Stimulated activated naive CD8-positive, alpha-beta T cell treated with anti-CD3 and anti-CD28 coated beads, Interleukin-15, Interleukin-2, amounts not matched to agents 100 U/mL and 50 U/mL, for 24 hours (primary cell): ENCODE measurements at regions not wholly inside any gene's neighbourhood (a gene's known extent, or its start where the extent isn't known, plus 50 kb on each side); places are given as distances from the start of the nearest gene placed in this dataset.
"Not testable (repeated sequence)": the region's sequence is repeated elsewhere in the genome, so short reads cannot be mapped to it uniquely, and the experiment has no call there.

Experiments
- ATAC-seq: fragments of 150-1000 bp; cut with Tn5 transposase; one replicate; pipeline ENCODE4 v1.10.0; 2021
- DNase-seq: peaks from one replicate; pipeline ENCODE4 v3.0.0; 2021

DNA sequence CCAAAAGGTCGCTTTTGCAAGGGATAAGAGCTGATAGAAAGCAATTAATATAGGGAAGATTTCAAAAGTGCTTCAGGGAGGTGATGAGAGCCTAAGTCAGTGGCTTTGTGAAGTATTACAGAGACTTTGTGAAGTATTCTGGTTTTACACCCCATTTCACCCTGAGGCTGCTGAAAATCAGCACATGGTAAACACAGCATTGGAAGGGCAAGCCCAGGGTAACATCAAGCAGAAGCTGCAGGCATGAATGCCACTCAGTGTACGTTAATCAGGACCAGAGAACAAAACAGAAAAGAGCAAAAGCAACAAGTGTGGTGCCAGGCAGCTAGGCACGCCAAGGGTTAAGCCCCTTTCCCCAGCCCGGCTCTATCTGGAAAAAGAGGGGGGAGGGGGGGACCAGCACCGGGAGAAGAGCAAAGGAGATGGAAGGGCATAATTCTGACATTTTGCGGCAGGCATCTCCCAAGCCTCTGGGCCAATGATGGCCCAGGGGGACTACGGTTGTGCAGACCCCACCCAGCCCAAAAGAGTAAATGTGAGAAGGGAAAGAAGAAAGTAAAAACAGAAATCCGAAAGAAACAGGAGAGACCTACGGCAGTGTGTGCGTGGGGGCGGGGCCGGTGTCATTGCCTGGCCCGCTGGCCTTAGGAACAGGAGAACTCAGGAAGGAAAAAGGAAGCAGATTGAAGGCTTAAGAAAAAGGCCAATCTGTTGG, 58.9 kb downstream of the DHRS2 start:
- no peak for DNase-seq
- no peak for ATAC-seq

GRCh38 chr14:23695664-23695999, 59.5 kb downstream of the DHRS2 start:
- ATAC-seq: no peak
- no peak for DNase-seq

- ATAC-seq: no peak
- no peak for DNase-seq
These were observed 60.6 kb downstream of the DHRS2 start for GRCh38 chr14:23696701-23697239.

DNA sequence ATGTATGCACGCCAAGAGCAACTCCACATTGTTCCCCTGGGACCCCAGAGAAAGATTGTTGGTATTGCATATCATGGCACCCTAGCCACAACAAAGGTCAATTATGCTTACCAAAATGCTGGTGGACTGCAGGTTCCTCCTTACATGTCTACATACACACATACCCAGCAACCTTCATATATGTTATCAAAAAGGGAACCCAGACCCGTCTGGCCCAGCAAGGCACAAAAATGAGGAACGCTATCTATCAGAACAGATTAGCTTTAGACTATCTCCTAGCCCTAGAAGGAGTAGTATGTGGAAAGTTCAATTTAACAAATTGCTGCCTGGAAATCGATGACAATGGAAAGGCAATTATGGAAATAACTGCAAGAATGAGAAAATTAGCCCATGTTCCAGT, 61.5 kb downstream of the DHRS2 start:
- ATAC-seq (no peak), DNase-seq (no peak)

GRCh38 chr14:23702656-23703426, 66.7 kb downstream of the DHRS2 start:
- no peak for DNase-seq
- ATAC-seq: no peak

- no peak for ATAC-seq
- DNase-seq: no peak
These were observed 68.7 kb downstream of the DHRS2 start for GRCh38 chr14:23704890-23705289.

DNA sequence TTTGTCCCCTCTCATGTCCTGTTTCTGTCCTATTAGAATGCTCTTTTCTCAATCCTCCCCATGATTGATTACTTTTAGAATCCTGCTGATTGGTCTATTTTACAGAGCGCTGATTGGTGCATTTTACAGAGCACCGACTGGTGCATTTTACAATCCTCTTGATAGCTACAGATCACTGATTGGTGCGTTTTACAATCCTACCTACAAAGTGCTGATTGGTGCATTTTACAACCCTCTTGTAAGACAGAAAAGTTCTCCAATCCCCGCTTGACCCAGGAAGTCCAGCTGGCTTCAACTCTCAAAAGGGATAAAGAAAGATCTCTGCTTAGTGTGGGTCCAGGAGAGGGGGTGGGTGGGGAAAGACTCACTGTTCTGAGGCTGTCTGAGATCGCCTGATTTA, 71.3 kb downstream of the DHRS2 start:
- ATAC-seq (no peak), DNase-seq (no peak)

GRCh38 chr14:23708343-23708742, 72.2 kb downstream of the DHRS2 start:
- ATAC-seq (no peak), DNase-seq (no peak)

DNA sequence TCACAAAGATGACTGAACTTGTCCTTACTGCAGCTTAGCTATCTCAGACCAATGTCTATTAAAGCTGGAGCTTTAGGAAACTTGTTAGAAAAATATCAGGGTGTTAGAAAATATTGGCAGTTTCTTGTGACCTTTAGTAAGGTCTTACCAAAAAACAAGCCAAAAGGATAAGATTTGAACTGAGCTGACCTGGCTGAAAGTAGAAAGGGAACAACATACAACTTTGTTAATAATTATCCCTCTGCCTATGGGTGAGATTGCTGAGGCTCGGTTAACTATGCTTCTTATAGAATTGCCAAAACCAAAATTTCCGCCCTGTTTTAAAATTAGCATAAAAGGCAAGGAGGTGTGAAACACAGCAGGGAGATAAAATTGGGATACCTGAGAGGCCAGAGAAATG, 73.8 kb downstream of the DHRS2 start:
- ATAC-seq: no peak
- no peak for DNase-seq

DNA sequence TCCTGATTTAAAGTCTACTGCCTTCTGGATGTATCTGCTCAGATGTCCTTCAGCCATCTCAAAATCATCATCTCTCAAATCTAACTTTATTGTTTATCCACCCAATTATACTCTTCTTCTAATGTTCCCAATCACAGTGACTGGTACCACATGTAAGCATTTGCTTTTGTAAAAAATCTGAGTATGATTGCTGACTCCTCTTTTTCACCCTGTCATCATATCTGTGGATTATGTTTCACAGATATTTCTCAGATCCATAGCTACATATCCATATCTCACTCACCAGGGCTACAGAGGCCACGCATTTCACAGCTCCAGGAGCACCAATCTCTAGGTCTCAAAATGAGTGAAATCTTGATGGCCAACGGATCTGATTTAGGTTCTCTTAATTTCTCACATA, 76.1 kb downstream of the DHRS2 start:
- no peak for ATAC-seq

DNA sequence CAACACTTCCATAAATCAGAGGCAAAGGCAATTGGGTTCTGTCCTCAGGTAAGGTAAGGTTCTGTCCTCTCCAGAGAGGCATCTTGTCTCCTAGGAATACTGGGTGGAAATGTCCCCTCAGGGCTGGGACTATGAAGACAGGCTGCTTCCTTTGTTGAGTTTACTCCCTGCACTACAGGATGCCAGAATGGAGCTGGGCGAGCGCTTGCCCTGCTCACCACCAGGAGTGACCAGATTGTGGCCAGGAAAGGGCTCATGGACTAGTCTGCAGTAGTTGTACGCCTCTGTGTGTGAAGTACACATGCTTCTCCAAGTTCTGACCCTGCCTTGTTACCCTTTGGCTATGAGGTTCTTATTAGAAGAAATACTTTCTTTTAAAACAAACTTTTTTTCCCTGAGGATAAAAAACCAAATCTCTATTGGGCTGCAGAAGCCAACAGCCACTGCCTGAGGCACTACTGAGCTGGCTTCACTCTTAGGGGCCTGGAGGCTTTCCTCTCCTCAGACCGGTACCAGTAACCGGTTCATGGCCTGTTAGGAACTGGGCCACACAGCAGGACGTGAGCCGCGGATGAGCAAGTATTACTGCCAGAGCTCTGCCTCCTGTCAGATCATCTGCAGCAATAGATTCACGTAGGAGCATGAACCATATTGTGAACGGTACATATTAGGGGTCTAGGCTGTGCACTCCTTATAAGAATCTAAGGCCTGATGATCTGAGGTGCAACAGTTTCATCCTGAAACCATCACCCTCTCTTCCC, 83.2 kb downstream of the DHRS2 start:
- DNase-seq (no peak), ATAC-seq (no peak)

More for the DNA sequence above, 76.1 kb downstream of the DHRS2 start:
- DNase-seq: no peak

DNA sequence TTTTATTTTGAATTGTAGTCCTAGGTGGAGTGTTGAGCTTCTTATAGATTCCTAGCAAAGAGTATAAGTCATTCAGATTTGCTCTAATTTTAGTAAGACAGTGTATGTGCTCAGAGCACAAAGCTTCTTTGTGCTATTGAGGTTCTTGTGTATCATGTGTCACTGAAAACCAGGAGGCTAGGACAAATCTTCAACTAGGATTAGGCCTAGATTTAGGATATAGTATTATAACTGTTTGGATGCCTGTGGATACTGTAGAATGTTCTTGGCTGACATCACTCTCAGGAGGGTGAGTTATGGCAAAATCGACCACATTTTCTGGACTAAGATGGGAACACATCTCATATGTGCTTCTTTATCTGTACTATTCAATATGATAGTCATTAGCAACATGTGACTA, 86.5 kb downstream of the DHRS2 start:
- no peak for DNase-seq
- ATAC-seq: no peak

- ATAC-seq (no peak), DNase-seq (no peak)
These were observed 87.7 kb downstream of the DHRS2 start for GRCh38 chr14:23723911-23724310.

- DNase-seq (no peak), ATAC-seq (no peak)
These were observed 89.4 kb downstream of the DHRS2 start for GRCh38 chr14:23725528-23725927.

GRCh38 chr14:23725980-23726710, 90.0 kb downstream of the DHRS2 start:
- ATAC-seq (no peak), DNase-seq (no peak)

GRCh38 chr14:23727566-23728335, 91.6 kb downstream of the DHRS2 start:
- DNase-seq: no peak
- no peak for ATAC-seq

DNA sequence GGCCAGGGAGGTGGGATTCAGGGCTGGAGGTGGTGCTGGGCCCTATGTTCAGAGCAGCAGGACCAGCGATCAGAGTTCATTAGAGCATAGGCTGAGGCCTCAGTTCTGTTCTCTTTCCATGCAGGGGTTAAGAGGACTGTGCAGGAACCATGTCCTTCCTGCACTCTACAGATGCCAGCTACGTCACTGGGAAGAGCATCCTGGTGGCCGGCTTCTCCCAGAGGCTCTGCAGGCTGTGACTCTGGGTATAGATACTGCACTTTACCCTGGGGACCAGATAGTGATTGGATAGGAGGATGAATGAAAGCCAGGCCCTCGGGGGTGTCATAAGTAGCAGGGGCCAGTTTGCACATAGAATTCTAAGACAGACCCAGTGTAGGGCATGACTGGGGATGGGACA, 92.6 kb downstream of the DHRS2 start:
- DNase-seq (no peak), ATAC-seq (no peak)

DNA sequence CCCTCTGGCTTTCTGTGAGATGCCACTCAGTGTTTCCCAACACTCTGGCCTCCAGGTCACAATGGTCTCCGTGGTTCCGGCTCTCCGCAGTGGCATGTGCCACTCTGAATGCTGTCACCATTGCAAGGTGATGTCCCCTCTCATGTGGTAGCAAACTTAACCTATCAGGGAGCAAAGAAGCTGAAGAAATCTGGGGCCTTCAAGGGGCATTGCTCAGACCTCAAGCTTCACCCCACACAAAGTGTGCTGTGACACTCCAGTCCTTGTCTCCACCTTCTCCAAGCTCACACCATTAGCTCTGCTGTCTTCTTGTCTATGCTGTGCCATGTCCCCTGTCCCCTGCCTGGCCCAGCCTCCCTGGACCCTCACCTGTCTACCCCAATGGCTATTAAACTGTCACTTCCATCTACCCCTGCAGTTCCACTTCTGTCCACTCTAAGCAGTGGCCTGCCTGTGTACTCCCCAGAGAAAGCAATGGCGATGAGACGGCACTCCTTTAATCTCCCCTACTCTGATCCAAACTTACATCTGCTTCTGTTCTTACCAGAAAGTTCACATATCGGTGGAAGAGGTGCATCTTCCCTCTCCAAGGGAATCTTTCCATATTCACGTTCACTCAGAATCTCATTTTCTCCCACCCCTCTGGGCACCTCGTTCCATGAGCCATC, 93.7 kb downstream of the DHRS2 start:
- ATAC-seq (no peak), DNase-seq (no peak)

- ATAC-seq (no peak), DNase-seq (no peak)
These were observed 99.2 kb downstream of the DHRS2 start for GRCh38 chr14:23735394-23735793.

DNA sequence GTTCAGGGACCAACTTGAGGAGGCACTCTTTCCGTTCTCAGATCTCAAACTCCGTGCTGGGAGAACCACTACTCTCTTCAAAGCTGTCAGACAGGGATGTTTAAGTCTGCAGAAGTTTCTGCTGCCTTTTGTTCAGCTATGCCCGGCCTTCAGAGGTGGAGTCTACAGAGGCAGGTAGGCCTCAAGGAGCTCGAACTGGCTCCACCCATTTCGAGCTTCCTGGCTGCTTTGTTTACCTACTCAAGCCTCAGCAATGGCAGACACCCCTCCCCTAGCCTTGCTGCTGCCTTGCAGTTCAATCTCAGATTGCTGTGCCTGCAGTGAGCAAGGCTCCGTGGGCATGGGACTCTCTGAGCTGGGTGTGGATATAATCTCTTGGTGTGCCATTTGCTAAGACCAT, 108.2 kb downstream of the DHRS2 start:
- not testable (repeated sequence) for ATAC-seq, DNase-seq

GRCh38 chr14:23750357-23750756, 114.2 kb downstream of the DHRS2 start:
- ATAC-seq: no peak
- DNase-seq: no peak
